H9 (cell line): ENCODE measurements at regions not wholly inside any gene's neighbourhood (a gene's known extent, or its start where the extent isn't known, plus 50 kb on each side); places are given as distances from the start of the nearest gene placed in this dataset.

Source experiments
- DNase-seq: peaks from one replicate; pipeline ENCODE4 v3.0.0-alpha.2; 2017
- H2AFZ ChIP-seq: one replicate; pipeline ENCODE4 v1.6.1; 2013; ENCODE audit warnings: mild to moderate bottlenecking, low read length, control low read depth, moderate library complexity
- H2AK5ac ChIP-seq: 2 replicates; pipeline ENCODE4 v1.6.1; 2013; ENCODE audit warnings: low read length, control low read depth, mixed read lengths; ENCODE audit not compliant: insufficient read length
- H2BK120ac ChIP-seq: one replicate; pipeline ENCODE4 v1.6.1; 2013; ENCODE audit warnings: low read depth, mild to moderate bottlenecking, low read length, control low read depth, inconsistent platforms; ENCODE audit not compliant: poor library complexity, severe bottlenecking
- H2BK12ac ChIP-seq: 2 replicates; pipeline ENCODE4 v1.6.1; 2013; ENCODE audit warnings: low read length, control low read depth, mixed read lengths, low read depth; ENCODE audit not compliant: insufficient read length
- H2BK15ac ChIP-seq: 2 replicates; pipeline ENCODE4 v1.6.1; 2013; ENCODE audit warnings: low read depth, low read length, control low read depth
- H2BK20ac ChIP-seq: one replicate; pipeline ENCODE4 v1.6.1; 2013; ENCODE audit warnings: low read depth, mild to moderate bottlenecking, low read length, control low read depth, inconsistent platforms; ENCODE audit not compliant: poor library complexity, severe bottlenecking
- H2BK5ac ChIP-seq: 2 replicates; pipeline ENCODE4 v1.6.1; 2013; ENCODE audit warnings: low read length, control low read depth, mixed read lengths; ENCODE audit not compliant: insufficient read length
- H3K14ac ChIP-seq: 2 replicates; pipeline ENCODE4 v1.6.1; 2013; ENCODE audit warnings: low read length, control low read depth; ENCODE audit not compliant: insufficient read depth
- H3K18ac ChIP-seq: 2 replicates; pipeline ENCODE4 v1.6.1; 2013; ENCODE audit warnings: low read depth, mild to moderate bottlenecking, mixed read lengths, low read length, control low read depth; ENCODE audit not compliant: insufficient read length
- H3K23ac ChIP-seq: 2 replicates; pipeline ENCODE4 v1.6.1; 2013; ENCODE audit warnings: low read length, control low read depth, mixed read lengths, low read depth; ENCODE audit not compliant: insufficient read length
- H3K23me2 ChIP-seq: 2 replicates; pipeline ENCODE4 v1.6.1; 2013; ENCODE audit warnings: low read depth, mild to moderate bottlenecking, mixed read lengths, low read length, control low read depth; ENCODE audit not compliant: insufficient read length, poor library complexity, severe bottlenecking
- H3K27ac ChIP-seq: 2 replicates; pipeline ENCODE4 v1.5.1; 2013; ENCODE audit warnings: low read length, control low read depth, mixed read lengths, low read depth; ENCODE audit not compliant: insufficient read length
- H3K27me3 ChIP-seq: 2 replicates; pipeline ENCODE4 v1.6.1; 2013; ENCODE audit warnings: low read length, control low read depth, inconsistent platforms; ENCODE audit not compliant: insufficient read depth
- H3K4ac ChIP-seq: 2 replicates; pipeline ENCODE4 v1.6.1; 2013; ENCODE audit warnings: low read depth, mild to moderate bottlenecking, control low read depth, inconsistent platforms, low read length, moderate library complexity
- H3K4me1 ChIP-seq: 2 replicates; pipeline ENCODE4 v1.6.1; 2013; ENCODE audit warnings: low read length, control low read depth, inconsistent platforms; ENCODE audit not compliant: insufficient read depth
- H3K4me2 ChIP-seq: 2 replicates; pipeline ENCODE4 v1.6.1; 2013; ENCODE audit warnings: low read length, control low read depth, mixed read lengths; ENCODE audit not compliant: insufficient read length, insufficient read depth
- H3K56ac ChIP-seq: 2 replicates; pipeline ENCODE4 v1.6.1; 2013; ENCODE audit warnings: low read depth, mild to moderate bottlenecking, mixed read lengths, low read length, control low read depth; ENCODE audit not compliant: insufficient read length
- H3K79me1 ChIP-seq: 2 replicates; pipeline ENCODE4 v1.6.1; 2013; ENCODE audit warnings: low read depth, mild to moderate bottlenecking, moderate library complexity, low read length, control low read depth, inconsistent platforms; ENCODE audit not compliant: insufficient read depth, poor library complexity, severe bottlenecking
- H3K79me2 ChIP-seq: 2 replicates; pipeline ENCODE4 v1.6.1; 2013; ENCODE audit warnings: low read length, control low read depth, inconsistent platforms; ENCODE audit not compliant: insufficient read depth
- H3K9ac ChIP-seq: 2 replicates; pipeline ENCODE4 v1.6.1; 2013; ENCODE audit warnings: low read length, control low read depth, mixed read lengths; ENCODE audit not compliant: insufficient read length; ENCODE audit errors: extremely low read depth
- H3K9me3 ChIP-seq: one replicate; pipeline ENCODE4 v1.6.1; 2013; ENCODE audit warnings: low read depth, low read length, inconsistent platforms; ENCODE audit not compliant: control insufficient read depth
- H3T11ph ChIP-seq: one replicate; pipeline ENCODE4 v1.6.1; 2013; ENCODE audit warnings: mild to moderate bottlenecking, low read length, control low read depth, inconsistent platforms
- H4K20me1 ChIP-seq: one replicate; pipeline ENCODE4 v1.6.1; 2013; ENCODE audit not compliant: control insufficient read depth, insufficient read length, insufficient read depth
- H4K5ac ChIP-seq: 2 replicates; pipeline ENCODE4 v1.6.1; 2013; ENCODE audit warnings: low read depth, mild to moderate bottlenecking, mixed read lengths, low read length, control low read depth; ENCODE audit not compliant: insufficient read length
- H4K8ac ChIP-seq: replicated peaks from 2 replicates; pipeline ENCODE4 v1.6.1; 2013; ENCODE audit warnings: low read length, control low read depth, mixed read lengths, low read depth; ENCODE audit not compliant: insufficient read length
- H4K91ac ChIP-seq: 2 replicates; pipeline ENCODE4 v1.6.1; 2013; ENCODE audit warnings: low read depth, mild to moderate bottlenecking, moderate library complexity, mixed read lengths, low read length, control low read depth; ENCODE audit not compliant: insufficient read length
- H3K27ac Mint-ChIP-seq, 3 experiments: 2 replicates in 2 of 3; 3 replicates in 1 of 3; pipeline ENCODE4 v1.8.0; 2020 to 2021; ENCODE audit warnings: mixed read lengths in 3 of 3, mild to moderate bottlenecking in 1 of 3, moderate library complexity in 1 of 3
- H3K27me3 Mint-ChIP-seq: 2 replicates; pipeline ENCODE4 v1.8.0; 2021; ENCODE audit warnings: low read depth, mild to moderate bottlenecking, moderate library complexity, mixed read lengths
- H3K36me3 Mint-ChIP-seq, 3 experiments: 2 replicates in 2 of 3; 3 replicates in 1 of 3; pipeline ENCODE4 v1.8.0; 2020 to 2021; ENCODE audit warnings: low read depth in 3 of 3, mixed read lengths in 3 of 3; ENCODE audit not compliant: insufficient read depth in 1 of 3
- H3K4me1 Mint-ChIP-seq, 2 experiments: 2 replicates each; pipeline ENCODE4 v1.8.0; 2020; ENCODE audit warnings: mixed read lengths in 2 of 2
- H3K4me3 Mint-ChIP-seq, 2 experiments: 2 replicates in 1 of 2; 3 replicates in 1 of 2; pipeline ENCODE4 v1.8.0; 2020 to 2021; ENCODE audit warnings: mild to moderate bottlenecking in 2 of 2, mixed read lengths in 2 of 2, moderate library complexity in 1 of 2
- H3K9me3 Mint-ChIP-seq, 2 experiments: 2 replicates in 1 of 2; 3 replicates in 1 of 2; pipeline ENCODE4 v1.8.0; 2020; ENCODE audit warnings: mild to moderate bottlenecking in 2 of 2, mixed read lengths in 2 of 2, moderate library complexity in 1 of 2
- CTCF ChIP-seq: fragments of 200-600 bp; sonication (generic); conservative IDR thresholded peaks from 3 replicates; pipeline ENCODE4 v1.8.0; 2021; ENCODE audit warnings: antibody characterized with exemption, mild to moderate bottlenecking
- WGBS: extraction: QIAGEN DNeasy Blood & Tissue Kit; methylation state at CpG from one replicate; pipeline ENCODE4 v1.1.7; 2013; ENCODE audit warnings: missing lambda C conversion rate, low lambda C conversion rate, mixed read lengths; ENCODE audit not compliant: insufficient read length; ENCODE audit errors: extremely low coverage; 5-methylcytosine and 5-hydroxymethylcytosine counted together

- Histone ChIP-seq H3T11ph (no peak overlapping the region), H3K27ac (no peak overlapping the region), H4K20me1 (no peaks in the 10 kb centered on the region), H2BK20ac (no peak overlapping the region), H3K4me2 (no peak overlapping the region), H3K9ac (no peak overlapping the region), H4K91ac (no peak overlapping the region), H3K18ac (no peak overlapping the region), H2BK12ac (no peak overlapping the region), H4K5ac (no peak overlapping the region), H3K9me3 (peaks cover 10% of the 10 kb centered on the region), H2AFZ (no peak overlapping the region), H2AK5ac (no peak overlapping the region), H3K4me1 (no peaks in the 10 kb centered on the region), H3K14ac (no peak overlapping the region), H3K23me2 (no peaks in the 10 kb centered on the region), H2BK120ac (no peak overlapping the region), H4K8ac (no peak overlapping the region), H3K79me2 (no peaks in the 10 kb centered on the region), H3K56ac (no peak overlapping the region), H3K79me1 (no peaks in the 10 kb centered on the region), H2BK15ac (no peak overlapping the region), H3K4ac (no peak overlapping the region), H3K27me3 (no peaks in the 10 kb centered on the region), H3K23ac (no peak overlapping the region), H2BK5ac (no peak overlapping the region)
- TF ChIP-seq CTCF: no peak
- peaks cover 5 to 16% (median 7%) of the 10 kb centered on the region in 3 experiments for H3K36me3 Mint-ChIP-seq
- H3K9me3 Mint-ChIP-seq: peaks cover 10 to 12% of the 10 kb centered on the region in 2 experiments
- no peaks in the 10 kb centered on the region for H3K27me3 Mint-ChIP-seq
- H3K27ac Mint-ChIP-seq: no peak overlapping the region
- no peak for DNase-seq
- H3K4me1 Mint-ChIP-seq: no peaks in the 10 kb centered on the region
- no CpG with 5 or more reads among the region's 1 CpG for WGBS
- no peak overlapping the region for H3K4me3 Mint-ChIP-seq
Measured at GRCh38 chr7:110144599-110144998, 946.3 kb upstream of the LRRN3 start.
